SU-DHL-6 (cell line): ENCODE measurements at regions not wholly inside any gene's neighbourhood (a gene's known extent, or its start where the extent isn't known, plus 50 kb on each side); places are given as distances from the start of the nearest gene placed in this dataset.

Source experiments
- EZH2phosphoT487 ChIP-seq: fragments of 200-600 bp; sonication (generic), shearing (Covaris generic); conservative IDR thresholded peaks from 2 replicates; pipeline ENCODE4 v1.6.1; 2018; ENCODE audit warnings: mild to moderate bottlenecking, antibody characterized with exemption, low read length, moderate library complexity, mixed read lengths
- TF ChIP-seq, protein P1 (sequence below): fragments of 200-600 bp; sonication (generic); IDR thresholded peaks from one replicate; pipeline ENCODE4 v1.5.1; 2017; ENCODE audit warnings: antibody characterized with exemption, mild to moderate bottlenecking, low read length, moderate library complexity; ENCODE audit not compliant: insufficient read depth, poor library complexity, severe bottlenecking

DNA sequence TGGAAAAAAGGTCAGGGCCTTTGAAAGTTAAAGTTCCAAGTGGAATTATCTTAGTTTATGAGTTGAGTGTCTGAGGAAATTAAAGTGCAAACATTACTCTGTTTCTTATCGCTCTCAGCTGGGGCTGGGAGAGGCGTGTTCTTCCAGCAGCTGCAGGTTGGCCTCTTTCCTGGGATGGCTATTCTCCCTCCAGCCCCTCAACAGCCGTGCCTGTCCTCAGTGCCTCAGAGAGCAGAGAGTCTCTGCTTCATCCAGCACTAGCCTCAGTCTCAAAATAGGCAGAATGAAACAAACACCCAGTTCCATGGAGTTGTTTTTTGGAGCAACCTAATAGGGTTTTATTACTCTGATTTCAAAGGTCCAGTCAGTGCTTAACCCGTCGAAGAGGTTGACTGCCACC is 298.1 kb downstream of the GALR1 start:
- TF ChIP-seq, protein P1, sequence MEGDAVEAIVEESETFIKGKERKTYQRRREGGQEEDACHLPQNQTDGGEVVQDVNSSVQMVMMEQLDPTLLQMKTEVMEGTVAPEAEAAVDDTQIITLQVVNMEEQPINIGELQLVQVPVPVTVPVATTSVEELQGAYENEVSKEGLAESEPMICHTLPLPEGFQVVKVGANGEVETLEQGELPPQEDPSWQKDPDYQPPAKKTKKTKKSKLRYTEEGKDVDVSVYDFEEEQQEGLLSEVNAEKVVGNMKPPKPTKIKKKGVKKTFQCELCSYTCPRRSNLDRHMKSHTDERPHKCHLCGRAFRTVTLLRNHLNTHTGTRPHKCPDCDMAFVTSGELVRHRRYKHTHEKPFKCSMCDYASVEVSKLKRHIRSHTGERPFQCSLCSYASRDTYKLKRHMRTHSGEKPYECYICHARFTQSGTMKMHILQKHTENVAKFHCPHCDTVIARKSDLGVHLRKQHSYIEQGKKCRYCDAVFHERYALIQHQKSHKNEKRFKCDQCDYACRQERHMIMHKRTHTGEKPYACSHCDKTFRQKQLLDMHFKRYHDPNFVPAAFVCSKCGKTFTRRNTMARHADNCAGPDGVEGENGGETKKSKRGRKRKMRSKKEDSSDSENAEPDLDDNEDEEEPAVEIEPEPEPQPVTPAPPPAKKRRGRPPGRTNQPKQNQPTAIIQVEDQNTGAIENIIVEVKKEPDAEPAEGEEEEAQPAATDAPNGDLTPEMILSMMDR = no peak
- TF ChIP-seq EZH2phosphoT487 = no peak
